22Rv1 (cell line): ENCODE measurements at regions not wholly inside any gene's neighbourhood (a gene's known extent, or its start where the extent isn't known, plus 50 kb on each side); places are given as distances from the start of the nearest gene placed in this dataset.

Source experiments
- ZFX ChIP-seq: fragments of 450-650 bp; IDR thresholded peaks from 2 replicates; pipeline ENCODE4 v1.6.1; 2017; ENCODE audit warnings: antibody characterized with exemption, borderline replicate concordance
- TF ChIP-seq, protein P1 (sequence below): fragments of 450-650 bp; IDR thresholded peaks from 2 replicates; pipeline ENCODE4 v1.5.1; 2017; ENCODE audit warnings: mild to moderate bottlenecking

DNA sequence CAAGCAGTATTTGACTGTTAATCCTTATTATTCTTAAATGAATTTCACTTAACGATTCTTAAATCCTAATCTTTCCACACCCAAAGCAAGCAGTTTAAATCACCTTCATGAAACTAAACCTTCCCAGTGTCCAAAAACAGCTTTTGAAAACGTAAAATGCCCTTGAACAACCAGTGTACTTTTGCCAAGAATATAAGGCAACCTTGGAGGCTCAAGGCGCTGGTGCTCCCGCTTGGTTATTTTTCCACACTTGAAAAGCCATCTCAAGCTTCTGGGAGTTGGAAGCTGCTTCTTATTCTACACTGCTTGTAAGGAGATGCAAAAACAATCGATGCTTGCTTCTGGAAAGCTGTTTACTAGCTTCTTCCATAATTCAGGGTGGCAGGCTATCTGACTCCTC, 625.7 kb downstream of the HTR1B start:
- TF ChIP-seq, protein P1, sequence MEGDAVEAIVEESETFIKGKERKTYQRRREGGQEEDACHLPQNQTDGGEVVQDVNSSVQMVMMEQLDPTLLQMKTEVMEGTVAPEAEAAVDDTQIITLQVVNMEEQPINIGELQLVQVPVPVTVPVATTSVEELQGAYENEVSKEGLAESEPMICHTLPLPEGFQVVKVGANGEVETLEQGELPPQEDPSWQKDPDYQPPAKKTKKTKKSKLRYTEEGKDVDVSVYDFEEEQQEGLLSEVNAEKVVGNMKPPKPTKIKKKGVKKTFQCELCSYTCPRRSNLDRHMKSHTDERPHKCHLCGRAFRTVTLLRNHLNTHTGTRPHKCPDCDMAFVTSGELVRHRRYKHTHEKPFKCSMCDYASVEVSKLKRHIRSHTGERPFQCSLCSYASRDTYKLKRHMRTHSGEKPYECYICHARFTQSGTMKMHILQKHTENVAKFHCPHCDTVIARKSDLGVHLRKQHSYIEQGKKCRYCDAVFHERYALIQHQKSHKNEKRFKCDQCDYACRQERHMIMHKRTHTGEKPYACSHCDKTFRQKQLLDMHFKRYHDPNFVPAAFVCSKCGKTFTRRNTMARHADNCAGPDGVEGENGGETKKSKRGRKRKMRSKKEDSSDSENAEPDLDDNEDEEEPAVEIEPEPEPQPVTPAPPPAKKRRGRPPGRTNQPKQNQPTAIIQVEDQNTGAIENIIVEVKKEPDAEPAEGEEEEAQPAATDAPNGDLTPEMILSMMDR, result no peak
- no peak for TF ChIP-seq ZFX
